ENCODE measurements at regions not wholly inside any gene's neighbourhood (a gene's known extent, or its start where the extent isn't known, plus 50 kb on each side); places are given as distances from the start of the nearest gene placed in this dataset.

- TF ChIP-seq CTCF (IDR thresholded peaks at IDR 0.05) (no peak), POLR2A (IDR thresholded peaks at IDR 0.05) (no peak)
Measured at GRCh38 chr20:12957968-12958367, 50.8 kb upstream of the SPTLC3 start.
